ENCODE measurements at regions not wholly inside any gene's neighbourhood (a gene's known extent, or its start where the extent isn't known, plus 50 kb on each side); places are given as distances from the start of the nearest gene placed in this dataset.

- FAIRE-seq, result no peak
- no peak for DNase-seq (ENCODE audit: insufficient read length)
Measured at GRCh38 chr16:73483934-73484711, 436.2 kb upstream of the ZFHX3 start.

GRCh38 chr16:73483076-73483791, 435.3 kb upstream of the ZFHX3 start:
- DNase-seq (ENCODE audit: insufficient read length) (no peak), FAIRE-seq (no peak)
- TF ChIP-seq POLR2A (IDR thresholded peaks at IDR 0.05; ENCODE audit: low read depth, low read length) (no peak), TAF1 (IDR thresholded peaks at IDR 0.05; ENCODE audit: borderline replicate concordance, low read depth, low read length) (no peak), POLR2AphosphoS5 (IDR thresholded peaks at IDR 0.05; ENCODE audit: low read depth, low read length) (no peak)

More at GRCh38 chr16:73483934-73484711, 436.2 kb upstream of the ZFHX3 start:
- TF ChIP-seq POLR2AphosphoS5 (IDR thresholded peaks at IDR 0.05; ENCODE audit: low read depth, low read length) (no peak), POLR2A (IDR thresholded peaks at IDR 0.05; ENCODE audit: low read depth, low read length) (no peak), TAF1 (IDR thresholded peaks at IDR 0.05; ENCODE audit: borderline replicate concordance, low read depth, low read length) (no peak)

GRCh38 chr16:73482310-73482709, 434.4 kb upstream of the ZFHX3 start:
- TF ChIP-seq POLR2A (IDR thresholded peaks at IDR 0.05; ENCODE audit: low read depth, low read length) (no peak), POLR2AphosphoS5 (IDR thresholded peaks at IDR 0.05; ENCODE audit: low read depth, low read length) (no peak), TAF1 (IDR thresholded peaks at IDR 0.05; ENCODE audit: borderline replicate concordance, low read depth, low read length) (no peak)
- no peak for DNase-seq (ENCODE audit: insufficient read length)
- no peak for FAIRE-seq

- DNase-seq (ENCODE audit: insufficient read length) (no peak), FAIRE-seq (no peak)
- TF ChIP-seq TAF1 (IDR thresholded peaks at IDR 0.05; ENCODE audit: borderline replicate concordance, low read depth, low read length) (no peak), POLR2AphosphoS5 (IDR thresholded peaks at IDR 0.05; ENCODE audit: low read depth, low read length) (no peak), POLR2A (IDR thresholded peaks at IDR 0.05; ENCODE audit: low read depth, low read length) (no peak)
Measured at GRCh38 chr16:73480381-73480780, 432.5 kb upstream of the ZFHX3 start.

- no peak for FAIRE-seq
- DNase-seq (ENCODE audit: insufficient read length), result no peak
- TF ChIP-seq POLR2AphosphoS5 (IDR thresholded peaks at IDR 0.05; ENCODE audit: low read depth, low read length) (no peak), POLR2A (IDR thresholded peaks at IDR 0.05; ENCODE audit: low read depth, low read length) (no peak), TAF1 (IDR thresholded peaks at IDR 0.05; ENCODE audit: borderline replicate concordance, low read depth, low read length) (no peak)
Measured at GRCh38 chr16:73473713-73474112, 425.8 kb upstream of the ZFHX3 start.

- DNase-seq (ENCODE audit: insufficient read length), result no peak
- no peak for FAIRE-seq
Measured at GRCh38 chr16:73464834-73465233, 416.9 kb upstream of the ZFHX3 start.

GRCh38 chr16:73459586-73459985, 411.7 kb upstream of the ZFHX3 start:
- DNase-seq (ENCODE audit: insufficient read length), result no peak
- FAIRE-seq, result no peak
- TF ChIP-seq TAF1 (IDR thresholded peaks at IDR 0.05; ENCODE audit: borderline replicate concordance, low read depth, low read length) (no peak), POLR2A (IDR thresholded peaks at IDR 0.05; ENCODE audit: low read depth, low read length) (no peak), POLR2AphosphoS5 (IDR thresholded peaks at IDR 0.05; ENCODE audit: low read depth, low read length) (no peak)

More at GRCh38 chr16:73464834-73465233, 416.9 kb upstream of the ZFHX3 start:
- no peak for TF ChIP-seq TAF1 (IDR thresholded peaks at IDR 0.05; ENCODE audit: borderline replicate concordance, low read depth, low read length)
- no peak for TF ChIP-seq POLR2AphosphoS5 (IDR thresholded peaks at IDR 0.05; ENCODE audit: low read depth, low read length)
- TF ChIP-seq POLR2A (IDR thresholded peaks at IDR 0.05; ENCODE audit: low read depth, low read length), result no peak

- TF ChIP-seq POLR2A (IDR thresholded peaks at IDR 0.05; ENCODE audit: low read depth, low read length) (no peak), POLR2AphosphoS5 (IDR thresholded peaks at IDR 0.05; ENCODE audit: low read depth, low read length) (no peak), TAF1 (IDR thresholded peaks at IDR 0.05; ENCODE audit: borderline replicate concordance, low read depth, low read length) (no peak)
- FAIRE-seq, result no peak
- DNase-seq (ENCODE audit: insufficient read length), result no peak
Measured at GRCh38 chr16:73457851-73458250, 409.9 kb upstream of the ZFHX3 start.

- DNase-seq (ENCODE audit: insufficient read length) (no peak), FAIRE-seq (no peak)
- no peak for TF ChIP-seq TAF1 (IDR thresholded peaks at IDR 0.05; ENCODE audit: borderline replicate concordance, low read depth, low read length)
- TF ChIP-seq POLR2AphosphoS5 (IDR thresholded peaks at IDR 0.05; ENCODE audit: low read depth, low read length), result no peak
- TF ChIP-seq POLR2A (IDR thresholded peaks at IDR 0.05; ENCODE audit: low read depth, low read length), result no peak
Measured at GRCh38 chr16:73448970-73449369, 401.0 kb upstream of the ZFHX3 start.

- DNase-seq (ENCODE audit: insufficient read length), result no peak
- FAIRE-seq, result no peak
- TF ChIP-seq TAF1 (IDR thresholded peaks at IDR 0.05; ENCODE audit: borderline replicate concordance, low read depth, low read length) (no peak), POLR2AphosphoS5 (IDR thresholded peaks at IDR 0.05; ENCODE audit: low read depth, low read length) (no peak), POLR2A (IDR thresholded peaks at IDR 0.05; ENCODE audit: low read depth, low read length) (no peak)
Measured at GRCh38 chr16:73447846-73448245, 399.9 kb upstream of the ZFHX3 start.

GRCh38 chr16:73434621-73435020, 386.7 kb upstream of the ZFHX3 start:
- no peak for FAIRE-seq
- DNase-seq (ENCODE audit: insufficient read length), result no peak
- TF ChIP-seq POLR2AphosphoS5 (IDR thresholded peaks at IDR 0.05; ENCODE audit: low read depth, low read length) (no peak), TAF1 (IDR thresholded peaks at IDR 0.05; ENCODE audit: borderline replicate concordance, low read depth, low read length) (no peak), POLR2A (IDR thresholded peaks at IDR 0.05; ENCODE audit: low read depth, low read length) (no peak)
